Ishikawa (cell line): ENCODE measurements at regions not wholly inside any gene's neighbourhood (a gene's known extent, or its start where the extent isn't known, plus 50 kb on each side); places are given as distances from the start of the nearest gene placed in this dataset.

ENCODE experiments used
- CEBPB ChIP-seq: IDR thresholded peaks from 2 replicates; pipeline ENCODE4 v1.6.1; 2012
- CREB1 ChIP-seq: IDR thresholded peaks from 2 replicates; pipeline ENCODE4 v1.6.1; 2012; ENCODE audit warnings: low read depth
- EGR1 ChIP-seq: IDR thresholded peaks from 2 replicates; pipeline ENCODE4 v1.6.1; 2012
- EP300 ChIP-seq: IDR thresholded peaks from 2 replicates; pipeline ENCODE4 v1.6.1; 2012; ENCODE audit warnings: borderline replicate concordance
- FOXM1 ChIP-seq: IDR thresholded peaks from 2 replicates; pipeline ENCODE4 v1.6.1; 2012; ENCODE audit warnings: low read depth, borderline replicate concordance
- NFIC ChIP-seq: IDR thresholded peaks from 2 replicates; pipeline ENCODE4 v1.6.1; 2012
- RAD21 ChIP-seq: IDR thresholded peaks from 2 replicates; pipeline ENCODE4 v1.6.1; 2012; ENCODE audit warnings: low read depth
- TAF1 ChIP-seq: IDR thresholded peaks from 2 replicates; pipeline ENCODE4 v1.6.1; 2012; ENCODE audit warnings: low read depth, mild to moderate bottlenecking
- TCF12 ChIP-seq: IDR thresholded peaks from 2 replicates; pipeline ENCODE4 v1.6.1; 2012; ENCODE audit warnings: low read depth
- TEAD4 ChIP-seq: IDR thresholded peaks from 2 replicates; pipeline ENCODE4 v1.6.1; 2012
- YY1 ChIP-seq: IDR thresholded peaks from 2 replicates; pipeline ENCODE4 v1.6.1; 2012; ENCODE audit warnings: low read depth
- ZBTB7A ChIP-seq: IDR thresholded peaks from 2 replicates; pipeline ENCODE4 v1.6.1; 2012; ENCODE audit warnings: low read depth
- TF ChIP-seq, protein P1 (sequence below): IDR thresholded peaks from 2 replicates; pipeline ENCODE4 v1.6.1; 2012
- TF ChIP-seq, protein P2 (sequence below): IDR thresholded peaks from 2 replicates; pipeline ENCODE4 v1.6.1; 2012; ENCODE audit warnings: low read depth, mild to moderate bottlenecking
- TF ChIP-seq, protein P3 (sequence below): IDR thresholded peaks from 2 replicates; pipeline ENCODE4 v1.6.1; 2012

DNA sequence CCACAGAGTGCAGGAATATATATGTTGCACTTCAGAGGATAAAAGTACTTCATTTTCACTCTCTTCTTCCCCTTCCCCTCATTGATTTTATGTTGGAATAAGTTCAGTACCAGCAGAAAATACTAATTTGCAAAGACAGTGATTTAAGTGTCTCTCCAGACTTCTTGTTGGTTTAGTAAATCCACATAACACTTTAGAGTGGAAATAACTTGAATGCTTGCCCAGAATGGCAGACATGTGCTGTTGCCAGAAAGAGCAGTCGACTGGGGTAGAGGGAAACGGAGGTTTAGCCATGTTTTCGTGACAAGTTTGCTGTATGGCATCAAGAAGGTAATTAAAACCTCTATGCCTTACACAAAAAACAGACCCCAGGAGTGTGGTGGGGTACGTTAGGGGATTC lies 246.0 kb upstream of the CXCR4 start:
- TF ChIP-seq RAD21 (no peak), TCF12 (no peak), TAF1 (no peak)
- TF ChIP-seq, protein P1, sequence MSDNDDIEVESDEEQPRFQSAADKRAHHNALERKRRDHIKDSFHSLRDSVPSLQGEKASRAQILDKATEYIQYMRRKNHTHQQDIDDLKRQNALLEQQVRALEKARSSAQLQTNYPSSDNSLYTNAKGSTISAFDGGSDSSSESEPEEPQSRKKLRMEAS = no peak

DNA sequence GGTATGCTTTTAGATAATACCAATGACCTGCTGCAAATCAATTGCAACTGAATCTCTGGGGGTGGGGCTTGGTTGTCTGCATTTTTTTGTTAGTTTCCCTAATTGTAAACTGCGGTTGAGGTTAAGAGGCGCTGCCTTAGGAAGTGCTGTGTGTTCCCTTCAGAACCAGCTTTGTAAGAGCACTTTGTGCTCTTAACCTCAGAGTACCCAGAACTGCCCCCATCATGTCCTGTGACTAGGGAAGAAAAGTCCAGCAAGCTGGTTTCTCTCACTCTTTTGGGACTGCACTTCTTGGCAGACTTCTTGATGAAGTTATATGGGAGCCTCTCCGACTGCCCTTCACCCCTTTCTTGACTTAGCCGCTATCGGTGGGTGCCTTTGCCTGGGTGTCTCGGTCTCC lies 245.5 kb upstream of the CXCR4 start:
- TF ChIP-seq NFIC (no peak), FOXM1 (no peak), YY1 (no peak), TCF12 (no peak), TAF1 (no peak), CEBPB (no peak), TEAD4 (no peak), CREB1 (no peak), RAD21 (no peak), EP300 (no peak), ZBTB7A (no peak), EGR1 (no peak)
- TF ChIP-seq, protein P2, sequence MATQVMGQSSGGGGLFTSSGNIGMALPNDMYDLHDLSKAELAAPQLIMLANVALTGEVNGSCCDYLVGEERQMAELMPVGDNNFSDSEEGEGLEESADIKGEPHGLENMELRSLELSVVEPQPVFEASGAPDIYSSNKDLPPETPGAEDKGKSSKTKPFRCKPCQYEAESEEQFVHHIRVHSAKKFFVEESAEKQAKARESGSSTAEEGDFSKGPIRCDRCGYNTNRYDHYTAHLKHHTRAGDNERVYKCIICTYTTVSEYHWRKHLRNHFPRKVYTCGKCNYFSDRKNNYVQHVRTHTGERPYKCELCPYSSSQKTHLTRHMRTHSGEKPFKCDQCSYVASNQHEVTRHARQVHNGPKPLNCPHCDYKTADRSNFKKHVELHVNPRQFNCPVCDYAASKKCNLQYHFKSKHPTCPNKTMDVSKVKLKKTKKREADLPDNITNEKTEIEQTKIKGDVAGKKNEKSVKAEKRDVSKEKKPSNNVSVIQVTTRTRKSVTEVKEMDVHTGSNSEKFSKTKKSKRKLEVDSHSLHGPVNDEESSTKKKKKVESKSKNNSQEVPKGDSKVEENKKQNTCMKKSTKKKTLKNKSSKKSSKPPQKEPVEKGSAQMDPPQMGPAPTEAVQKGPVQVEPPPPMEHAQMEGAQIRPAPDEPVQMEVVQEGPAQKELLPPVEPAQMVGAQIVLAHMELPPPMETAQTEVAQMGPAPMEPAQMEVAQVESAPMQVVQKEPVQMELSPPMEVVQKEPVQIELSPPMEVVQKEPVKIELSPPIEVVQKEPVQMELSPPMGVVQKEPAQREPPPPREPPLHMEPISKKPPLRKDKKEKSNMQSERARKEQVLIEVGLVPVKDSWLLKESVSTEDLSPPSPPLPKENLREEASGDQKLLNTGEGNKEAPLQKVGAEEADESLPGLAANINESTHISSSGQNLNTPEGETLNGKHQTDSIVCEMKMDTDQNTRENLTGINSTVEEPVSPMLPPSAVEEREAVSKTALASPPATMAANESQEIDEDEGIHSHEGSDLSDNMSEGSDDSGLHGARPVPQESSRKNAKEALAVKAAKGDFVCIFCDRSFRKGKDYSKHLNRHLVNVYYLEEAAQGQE = no peak
- TF ChIP-seq, protein P3, sequence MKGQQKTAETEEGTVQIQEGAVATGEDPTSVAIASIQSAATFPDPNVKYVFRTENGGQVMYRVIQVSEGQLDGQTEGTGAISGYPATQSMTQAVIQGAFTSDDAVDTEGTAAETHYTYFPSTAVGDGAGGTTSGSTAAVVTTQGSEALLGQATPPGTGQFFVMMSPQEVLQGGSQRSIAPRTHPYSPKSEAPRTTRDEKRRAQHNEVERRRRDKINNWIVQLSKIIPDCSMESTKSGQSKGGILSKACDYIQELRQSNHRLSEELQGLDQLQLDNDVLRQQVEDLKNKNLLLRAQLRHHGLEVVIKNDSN = no peak
- TF ChIP-seq, protein P1 = no peak

DNA sequence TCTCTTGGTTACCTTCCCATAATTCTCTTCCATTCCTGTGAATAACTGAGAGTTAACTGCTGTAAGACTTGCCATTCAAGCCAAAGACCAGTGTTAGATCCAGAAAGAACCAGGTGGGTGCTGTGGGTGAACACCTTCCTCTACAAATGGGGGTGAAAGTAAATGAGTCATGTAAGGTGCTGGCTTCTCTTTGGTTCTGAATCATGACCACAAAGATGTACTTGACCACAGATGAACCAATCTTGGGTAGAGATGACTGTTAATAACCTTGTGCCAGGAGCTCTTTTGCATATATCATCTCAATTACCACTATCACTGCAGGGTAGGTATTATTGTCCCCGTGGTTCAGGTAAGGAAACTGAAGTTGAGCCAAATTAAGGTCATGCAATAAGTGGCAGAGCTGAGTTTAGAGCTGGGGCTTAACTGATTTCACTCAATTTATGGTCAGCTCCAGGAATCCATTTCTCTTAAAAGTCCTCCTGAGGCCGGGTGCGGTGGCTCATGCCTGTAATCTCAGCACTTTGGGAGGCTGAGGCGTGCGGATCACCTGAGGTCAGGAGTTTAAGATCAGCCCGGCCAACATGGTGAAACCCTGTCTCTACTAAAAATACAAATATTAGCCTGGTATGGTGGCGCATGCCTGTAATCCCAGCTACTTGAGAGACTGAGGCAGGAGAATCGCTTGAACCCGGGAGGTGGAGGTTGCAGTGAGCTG lies 244.9 kb upstream of the CXCR4 start:
- TF ChIP-seq RAD21 = no peak
- no peak for TF ChIP-seq EGR1
- TF ChIP-seq CEBPB = no peak
- no peak for TF ChIP-seq EP300
- TF ChIP-seq ZBTB7A = no peak
- TF ChIP-seq CREB1 = no peak
- TF ChIP-seq YY1 = no peak
- TF ChIP-seq, protein P2 = no peak
- TF ChIP-seq TAF1 = no peak
- TF ChIP-seq NFIC = no peak
- TF ChIP-seq TEAD4 = no peak
- TF ChIP-seq, protein P3 = no peak
- no peak for TF ChIP-seq FOXM1

DNA sequence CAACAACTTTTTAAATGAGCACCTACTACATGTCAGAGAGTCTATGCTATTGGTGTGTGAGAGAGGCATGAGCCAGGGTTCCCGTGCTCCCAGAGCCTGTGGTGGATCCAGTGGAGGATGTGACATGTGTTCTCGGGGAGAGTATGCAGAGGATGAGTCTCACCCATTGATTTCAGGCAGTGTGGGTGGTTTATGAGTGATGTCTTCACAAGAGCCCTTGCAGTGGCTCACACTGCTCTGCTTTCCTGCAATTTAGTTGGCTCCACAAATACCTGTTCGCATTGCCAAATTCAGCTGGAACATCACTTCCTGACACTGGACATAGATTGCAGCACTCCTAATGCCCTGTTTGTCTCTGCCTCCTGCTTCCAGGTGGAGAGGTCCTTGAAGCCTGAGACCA lies 243.6 kb upstream of the CXCR4 start:
- TF ChIP-seq, protein P3 = no peak
- no peak for TF ChIP-seq RAD21
- no peak for TF ChIP-seq TAF1
- TF ChIP-seq FOXM1 = no peak
- TF ChIP-seq NFIC = no peak
- no peak for TF ChIP-seq EGR1
- TF ChIP-seq TCF12 = no peak
- no peak for TF ChIP-seq CEBPB
- TF ChIP-seq, protein P2 = no peak
- no peak for TF ChIP-seq TEAD4
- TF ChIP-seq YY1 = no peak
- no peak for TF ChIP-seq ZBTB7A
- TF ChIP-seq CREB1 = no peak
- no peak for TF ChIP-seq EP300
